GM12878 (cell line): ENCODE measurements at regions not wholly inside any gene's neighbourhood (a gene's known extent, or its start where the extent isn't known, plus 50 kb on each side); places are given as distances from the start of the nearest gene placed in this dataset.

ENCODE experiments used
- CTCF ChIP-seq, 3 experiments: IDR thresholded peaks in 2 of 3; conservative IDR thresholded peaks in 1 of 3; 2 replicates each; pipeline ENCODE4 v1.5.1; 2011; ENCODE audit warnings: low read depth in 3 of 3, low read length in 3 of 3, mild to moderate bottlenecking in 3 of 3, control low read depth in 2 of 3, moderate library complexity in 2 of 3, inconsistent platforms in 1 of 3, mixed read lengths in 1 of 3; ENCODE audit not compliant: control insufficient read depth in 2 of 3, insufficient read depth in 1 of 3; ENCODE audit errors: extremely low read depth in 1 of 3
- EGR1 ChIP-seq, 2 experiments: IDR thresholded peaks; 1 replicate in 1 of 2; 2 replicates in 1 of 2; pipeline ENCODE4 v1.6.1; 2011 to 2012; ENCODE audit warnings: low read depth in 2 of 2, low read length in 2 of 2, borderline replicate concordance in 1 of 2, mild to moderate bottlenecking in 1 of 2, moderate library complexity in 1 of 2
- EP300 ChIP-seq, 2 experiments: fragments of 150-350 bp in 1 of 2; IDR thresholded peaks; 2 replicates each; pipeline ENCODE4 v1.6.1; 2011 to 2012; ENCODE audit warnings: low read depth in 2 of 2, low read length in 2 of 2, borderline replicate concordance in 1 of 2, improper control_type of control experiment in 1 of 2, inconsistent platforms in 1 of 2; ENCODE audit not compliant: control insufficient read depth in 1 of 2
- RAD21 ChIP-seq: IDR thresholded peaks from 2 replicates; pipeline ENCODE4 v1.6.1; 2011; ENCODE audit warnings: mild to moderate bottlenecking, low read depth, low read length, moderate library complexity; ENCODE audit not compliant: insufficient read depth
- SREBF2 ChIP-seq: IDR thresholded peaks from 2 replicates; pipeline ENCODE4 v1.6.1; 2012; ENCODE audit warnings: mild to moderate bottlenecking, low read length
- TF ChIP-seq, protein P1 (sequence below): fragments of 450-650 bp; IDR thresholded peaks from 2 replicates; pipeline ENCODE4 v1.6.1; 2017; ENCODE audit warnings: antibody characterized with exemption, mild to moderate bottlenecking, moderate library complexity

DNA sequence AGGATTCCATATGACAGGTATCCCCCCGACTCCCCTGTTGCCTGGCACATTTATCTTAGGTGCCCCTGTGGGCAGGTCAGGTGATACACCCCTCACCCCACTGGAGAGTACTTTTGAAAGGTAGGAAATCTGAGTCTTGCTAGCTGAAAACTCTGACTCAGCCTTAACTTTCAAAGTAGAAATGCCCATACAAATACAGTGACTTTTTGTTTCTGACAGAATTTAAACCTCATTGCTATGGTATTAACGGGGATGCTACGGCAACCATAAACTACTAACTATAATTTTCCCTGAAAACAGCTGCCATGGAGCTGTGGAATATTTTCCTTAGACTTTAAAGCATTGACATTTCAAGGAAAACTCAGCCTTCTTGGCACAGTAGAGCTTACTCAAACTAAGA lies 536.0 kb downstream of the RFPL4B start:
- TF ChIP-seq CTCF (IDR thresholded peaks at IDR 0.05 in 2 of 3, conservative IDR thresholded peaks at IDR 0.05 in 1 of 3; ENCODE audit: control insufficient read depth in 2 of 3, extremely low read depth in 1 of 3, insufficient read depth in 1 of 3, low read depth in 3 of 3, low read length in 3 of 3) (no peak), EGR1 (IDR thresholded peaks at IDR 0.05; ENCODE audit: borderline replicate concordance in 1 of 2, low read depth in 2 of 2, low read length in 2 of 2) (no peak), EP300 (IDR thresholded peaks at IDR 0.05; ENCODE audit: borderline replicate concordance in 1 of 2, control insufficient read depth in 1 of 2, low read depth in 2 of 2, low read length in 2 of 2) (no peak), RAD21 (no peak), SREBF2 (no peak)
- TF ChIP-seq, protein P1, sequence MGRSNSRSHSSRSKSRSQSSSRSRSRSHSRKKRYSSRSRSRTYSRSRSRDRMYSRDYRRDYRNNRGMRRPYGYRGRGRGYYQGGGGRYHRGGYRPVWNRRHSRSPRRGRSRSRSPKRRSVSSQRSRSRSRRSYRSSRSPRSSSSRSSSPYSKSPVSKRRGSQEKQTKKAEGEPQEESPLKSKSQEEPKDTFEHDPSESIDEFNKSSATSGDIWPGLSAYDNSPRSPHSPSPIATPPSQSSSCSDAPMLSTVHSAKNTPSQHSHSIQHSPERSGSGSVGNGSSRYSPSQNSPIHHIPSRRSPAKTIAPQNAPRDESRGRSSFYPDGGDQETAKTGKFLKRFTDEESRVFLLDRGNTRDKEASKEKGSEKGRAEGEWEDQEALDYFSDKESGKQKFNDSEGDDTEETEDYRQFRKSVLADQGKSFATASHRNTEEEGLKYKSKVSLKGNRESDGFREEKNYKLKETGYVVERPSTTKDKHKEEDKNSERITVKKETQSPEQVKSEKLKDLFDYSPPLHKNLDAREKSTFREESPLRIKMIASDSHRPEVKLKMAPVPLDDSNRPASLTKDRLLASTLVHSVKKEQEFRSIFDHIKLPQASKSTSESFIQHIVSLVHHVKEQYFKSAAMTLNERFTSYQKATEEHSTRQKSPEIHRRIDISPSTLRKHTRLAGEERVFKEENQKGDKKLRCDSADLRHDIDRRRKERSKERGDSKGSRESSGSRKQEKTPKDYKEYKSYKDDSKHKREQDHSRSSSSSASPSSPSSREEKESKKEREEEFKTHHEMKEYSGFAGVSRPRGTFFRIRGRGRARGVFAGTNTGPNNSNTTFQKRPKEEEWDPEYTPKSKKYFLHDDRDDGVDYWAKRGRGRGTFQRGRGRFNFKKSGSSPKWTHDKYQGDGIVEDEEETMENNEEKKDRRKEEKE = no peak
